8988T (cell line): ENCODE measurements at regions not wholly inside any gene's neighbourhood (a gene's known extent, or its start where the extent isn't known, plus 50 kb on each side); places are given as distances from the start of the nearest gene placed in this dataset.

Experiments
- DNase-seq: peaks from one replicate; pipeline ENCODE4 v3.0.0; 2011

DNA sequence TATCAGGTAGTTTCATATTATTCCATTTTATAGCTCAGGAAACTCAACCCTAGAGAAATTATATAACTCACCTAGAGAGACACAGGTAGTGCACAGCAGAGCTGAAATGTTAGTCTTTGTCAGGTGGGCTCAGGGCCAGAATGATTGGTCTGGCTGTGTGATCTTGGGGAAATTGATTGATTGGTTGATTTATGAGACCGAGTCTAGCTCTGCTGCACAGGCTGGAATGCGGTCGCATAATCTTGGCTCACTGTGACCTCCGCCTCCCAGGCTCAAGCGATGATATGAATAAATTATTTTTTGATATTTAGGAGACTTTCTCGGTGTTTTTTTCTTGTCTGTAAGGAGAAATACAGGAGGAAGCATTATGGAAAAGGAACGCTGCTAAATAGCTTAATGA, 239.9 kb upstream of the SLC10A2 start:
- DNase-seq: no peak

DNA sequence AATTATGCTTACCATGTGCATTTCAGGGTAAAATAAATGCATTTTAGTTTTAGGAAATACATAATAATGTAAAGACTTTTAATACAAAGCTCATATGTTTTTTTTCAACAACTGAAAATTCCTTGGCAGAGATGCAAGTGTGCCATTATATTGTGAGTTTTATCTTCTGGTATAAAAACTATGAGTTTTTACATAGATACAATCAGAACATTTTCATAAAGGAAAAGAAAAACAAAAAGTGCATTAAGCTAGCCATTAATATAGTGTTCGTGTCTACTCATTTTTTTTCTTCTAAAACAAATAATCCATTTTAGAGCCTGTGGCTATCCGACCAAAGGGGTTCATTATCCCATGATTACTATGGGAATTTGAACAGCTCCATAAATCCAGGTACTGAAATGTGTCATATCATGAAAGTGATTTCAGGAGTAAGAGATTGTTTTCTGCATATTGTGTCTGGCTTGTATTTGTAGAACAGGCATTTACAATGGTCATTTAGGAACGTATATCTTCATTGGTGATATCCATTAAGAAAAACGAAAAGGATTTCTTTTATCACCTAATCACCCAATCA, 236.9 kb upstream of the SLC10A2 start:
- no peak for DNase-seq

DNA sequence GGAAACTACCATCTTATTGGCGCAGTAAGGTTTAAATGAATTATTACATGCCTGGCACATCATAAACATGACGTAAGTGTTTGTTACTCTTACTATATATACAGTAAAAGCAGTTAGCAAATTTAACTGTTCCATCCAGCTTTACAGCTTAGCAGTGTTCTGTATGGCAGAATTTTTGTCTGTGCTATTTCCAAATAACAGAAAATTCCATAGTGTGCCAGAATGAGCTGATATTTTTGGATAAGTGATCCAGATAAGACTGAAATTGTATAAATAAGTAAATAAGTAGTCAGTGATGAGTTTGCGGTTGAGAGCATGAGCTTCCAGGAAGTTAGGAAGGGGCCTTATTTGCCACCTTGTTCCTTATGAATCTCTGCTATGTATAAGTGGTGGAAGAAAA, 236.5 kb upstream of the SLC10A2 start:
- DNase-seq: no peak

DNA sequence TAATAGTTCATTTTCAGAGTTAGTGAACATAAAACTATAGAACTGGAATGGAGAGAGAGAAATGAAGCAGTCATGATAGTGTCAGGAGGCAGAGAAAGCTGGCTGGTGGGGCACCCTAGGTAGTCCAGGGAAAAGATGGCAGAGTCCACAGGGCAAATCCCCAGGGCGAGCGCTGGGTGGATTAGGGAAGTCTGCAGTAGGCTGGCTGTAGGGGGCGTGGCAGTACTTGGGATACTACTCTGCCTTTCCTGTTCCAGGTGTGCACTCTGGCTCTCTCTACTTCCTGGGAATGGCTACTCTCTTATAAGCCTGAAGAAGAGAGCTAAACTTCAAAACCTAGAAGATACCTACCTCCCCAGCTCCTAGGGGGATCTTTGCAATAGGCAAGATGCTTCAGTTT, 232.9 kb upstream of the SLC10A2 start:
- DNase-seq: no peak

DNA sequence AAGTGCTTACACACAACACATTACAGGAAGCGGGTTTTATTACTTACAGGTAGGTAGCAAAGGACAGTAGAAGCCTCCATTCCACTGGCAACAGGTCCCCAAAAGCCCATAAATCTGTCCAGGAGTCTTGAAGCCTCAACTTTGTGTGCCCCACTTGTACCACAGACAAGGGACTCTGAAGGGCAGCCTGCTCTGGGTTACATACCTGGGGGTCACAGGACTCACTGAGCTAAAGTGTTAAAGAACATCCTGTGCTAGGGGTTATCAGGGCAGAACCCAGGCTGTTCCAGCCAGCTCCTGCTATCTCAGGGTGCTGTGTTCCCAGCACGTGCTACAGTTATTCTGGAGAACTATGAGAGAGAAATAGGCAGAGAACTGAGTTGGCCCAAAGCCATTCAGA, 230.9 kb upstream of the SLC10A2 start:
- no peak for DNase-seq

DNA sequence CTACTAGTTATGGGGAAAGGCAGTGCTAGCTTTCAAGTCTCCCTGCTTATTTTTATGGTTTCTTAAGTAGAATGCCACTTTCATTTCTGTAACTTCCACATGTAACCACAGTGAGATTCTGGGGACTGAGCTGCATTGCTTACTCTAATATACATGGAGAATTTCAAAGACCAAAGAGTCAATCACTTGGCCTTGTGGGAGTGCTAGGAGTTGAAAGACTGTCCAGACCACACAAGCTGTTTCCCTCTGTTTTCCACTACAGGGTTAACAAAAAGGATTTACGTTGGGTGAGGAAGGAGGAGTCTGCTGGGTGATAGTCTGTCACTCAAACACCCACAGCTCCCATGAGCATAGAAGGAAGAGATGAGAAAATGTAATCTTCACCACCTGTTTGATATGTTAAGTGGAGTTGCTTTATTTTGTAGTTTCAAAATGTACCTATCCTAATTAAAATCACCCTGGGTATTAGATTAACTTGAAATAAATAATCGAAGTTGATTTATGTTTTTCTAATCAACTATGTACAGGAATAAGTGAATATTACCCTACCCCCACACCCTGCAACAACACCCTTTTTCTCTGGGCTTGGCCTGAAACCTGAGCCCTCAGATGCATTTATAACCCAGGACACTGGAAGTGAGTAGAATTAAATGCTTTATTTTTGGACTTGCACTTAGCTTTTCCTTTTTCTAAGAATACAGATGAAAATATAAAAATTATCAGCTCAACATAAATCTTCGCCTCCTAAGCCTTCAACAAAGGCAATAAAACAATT, 225.8 kb upstream of the SLC10A2 start:
- no peak for DNase-seq

DNA sequence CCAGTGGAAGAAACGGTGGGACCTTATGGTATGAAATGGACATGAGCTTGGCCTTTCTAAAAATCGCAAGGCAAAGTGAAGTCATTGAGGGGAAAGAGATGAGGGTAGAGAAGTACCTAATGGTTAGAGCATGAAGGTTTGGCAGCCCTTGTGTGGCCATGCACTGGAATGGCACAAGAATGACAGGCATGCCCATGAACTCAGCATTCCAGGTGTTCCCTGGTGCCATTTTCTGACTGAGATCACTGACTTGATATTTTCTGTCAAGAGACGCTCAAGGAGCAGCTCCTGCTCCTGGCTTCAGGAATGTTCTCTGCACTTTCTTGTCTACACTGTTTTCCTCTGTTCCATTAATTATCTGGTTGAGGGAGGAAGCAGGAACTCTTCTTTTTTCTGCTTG, 225.0 kb upstream of the SLC10A2 start:
- no peak for DNase-seq

DNA sequence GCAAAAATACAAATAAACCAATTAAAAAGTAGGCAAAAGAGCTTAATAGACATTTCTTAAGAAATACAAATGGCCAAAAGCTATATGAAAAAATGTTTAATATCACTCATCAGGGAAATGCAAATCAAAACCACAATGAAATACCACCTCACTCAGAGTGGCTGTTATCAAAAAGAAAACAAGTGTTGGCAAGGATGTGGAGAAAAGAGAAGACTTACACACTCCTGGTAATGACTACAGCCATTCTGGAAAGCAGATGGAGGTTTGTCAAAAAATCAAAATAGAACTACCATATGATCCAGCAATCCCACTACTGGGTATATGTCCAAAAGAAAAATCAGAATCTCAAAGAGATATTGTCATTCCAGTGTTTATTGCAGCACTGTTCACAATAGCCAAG, 223.5 kb upstream of the SLC10A2 start:
- no peak for DNase-seq

DNA sequence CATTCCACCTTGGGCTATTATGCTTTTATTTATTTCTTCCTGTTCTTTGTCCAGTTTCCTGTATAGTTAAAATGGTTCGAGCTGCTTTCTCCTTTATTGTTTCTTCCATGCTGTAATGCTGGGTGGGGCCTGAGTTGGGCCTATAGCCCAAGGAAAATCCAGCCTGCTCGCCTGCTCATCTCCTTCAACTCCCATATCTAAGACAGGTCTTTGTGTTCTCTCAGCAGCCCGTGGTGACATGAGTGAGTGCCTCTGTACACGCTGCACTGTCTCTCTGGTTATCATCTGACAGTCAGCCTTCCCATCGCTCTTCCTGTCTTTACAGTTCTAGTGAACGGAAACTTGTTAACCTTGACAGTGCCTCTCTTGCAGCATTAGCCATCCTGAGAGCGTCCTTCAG, 221.9 kb upstream of the SLC10A2 start:
- no peak for DNase-seq

DNA sequence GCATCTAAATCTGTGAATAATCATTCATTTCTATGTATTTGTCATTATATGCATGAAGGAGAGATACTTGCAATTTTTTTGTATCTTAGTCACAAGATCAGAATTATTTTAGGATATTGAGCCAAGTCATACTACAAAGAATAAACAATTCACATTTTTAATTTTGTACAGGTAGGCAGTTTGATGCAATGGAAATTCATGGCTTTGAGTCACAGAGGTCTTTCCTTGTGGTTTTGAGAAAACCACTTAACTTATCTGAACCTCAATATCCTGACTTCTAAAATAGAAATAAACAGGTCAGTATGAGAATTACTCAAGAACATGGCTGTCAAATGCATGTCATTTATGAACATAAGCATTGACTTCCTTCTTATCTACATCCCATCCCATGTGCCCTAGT, 221.4 kb upstream of the SLC10A2 start:
- no peak for DNase-seq

DNA sequence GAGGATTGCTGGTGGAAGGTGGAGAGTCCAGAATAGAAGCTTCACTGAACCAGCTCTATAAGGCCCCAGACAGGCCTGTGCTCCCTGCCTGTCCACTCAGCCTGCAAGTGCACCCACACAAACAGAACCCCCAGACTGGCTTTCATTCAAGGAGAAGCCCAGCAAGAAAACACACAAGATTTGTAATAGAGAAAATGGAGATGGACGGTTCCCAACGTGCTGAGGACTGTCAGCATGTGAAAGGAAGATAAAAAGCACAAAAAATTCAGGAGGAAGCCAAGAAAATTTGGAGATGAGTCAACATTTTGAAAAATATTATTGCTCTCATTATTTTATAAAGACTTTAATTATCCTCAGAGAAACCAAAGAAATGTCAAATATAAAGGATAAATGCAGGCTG, 218.2 kb upstream of the SLC10A2 start:
- no peak for DNase-seq

DNA sequence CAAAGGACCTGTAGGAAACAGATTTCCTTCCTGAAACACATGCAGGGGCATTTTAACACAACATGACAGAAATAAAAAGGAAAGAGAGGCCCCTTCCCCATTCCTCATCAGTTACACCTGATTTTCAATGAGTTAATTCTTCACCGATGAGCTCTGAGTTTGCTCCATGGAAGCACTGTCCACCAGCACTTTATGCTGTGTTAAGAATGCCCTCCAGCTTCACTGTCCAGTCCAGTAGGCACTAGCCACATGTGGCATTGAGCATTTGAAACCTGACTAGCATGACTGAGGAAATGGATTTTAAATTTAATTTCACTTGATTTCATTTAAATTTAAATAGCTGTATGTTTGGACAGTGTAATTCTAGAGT, 217.2 kb upstream of the SLC10A2 start:
- no peak for DNase-seq

DNA sequence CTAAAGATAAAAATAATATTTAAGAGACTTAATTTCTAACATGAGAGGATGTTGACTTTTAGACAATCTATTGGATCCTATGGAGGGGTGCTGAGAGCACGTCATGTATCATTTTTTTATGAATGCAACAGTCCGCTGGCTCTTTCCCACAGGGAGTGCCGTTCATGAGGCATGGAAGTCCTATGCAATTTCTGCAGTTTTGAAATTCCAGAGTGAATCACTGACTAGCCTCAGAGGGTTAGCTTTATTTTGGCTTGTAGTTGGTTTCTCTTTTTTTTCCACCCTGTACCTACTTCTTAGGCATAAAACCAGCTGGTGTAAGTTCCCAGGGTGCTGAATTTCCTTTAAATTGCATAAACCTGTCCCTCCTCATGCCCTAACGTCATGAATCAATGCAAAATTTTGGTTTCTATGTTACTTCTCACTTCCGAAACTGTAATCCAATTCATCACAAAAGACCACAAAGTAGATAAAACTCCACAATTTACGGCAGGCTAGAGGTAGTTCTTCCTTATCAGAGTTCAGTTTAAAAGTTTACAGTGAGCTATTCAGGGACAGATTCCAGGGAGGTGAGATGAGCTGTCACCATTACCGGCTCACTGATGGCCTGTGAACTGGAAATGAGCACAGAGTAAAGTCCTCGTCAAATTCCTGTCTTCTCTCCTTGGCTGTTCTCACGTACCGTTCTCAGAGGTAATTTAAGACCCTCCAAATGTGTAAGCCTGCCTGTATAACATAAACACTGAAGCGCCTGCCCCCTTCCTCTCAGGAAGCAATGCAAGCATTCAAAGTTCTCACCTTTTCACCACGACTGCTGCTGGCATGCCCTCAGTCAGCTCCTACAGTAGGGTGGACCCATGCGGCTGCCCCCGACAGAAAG, 216.6 kb upstream of the SLC10A2 start:
- peak; percentile 24 for DNase-seq

DNA sequence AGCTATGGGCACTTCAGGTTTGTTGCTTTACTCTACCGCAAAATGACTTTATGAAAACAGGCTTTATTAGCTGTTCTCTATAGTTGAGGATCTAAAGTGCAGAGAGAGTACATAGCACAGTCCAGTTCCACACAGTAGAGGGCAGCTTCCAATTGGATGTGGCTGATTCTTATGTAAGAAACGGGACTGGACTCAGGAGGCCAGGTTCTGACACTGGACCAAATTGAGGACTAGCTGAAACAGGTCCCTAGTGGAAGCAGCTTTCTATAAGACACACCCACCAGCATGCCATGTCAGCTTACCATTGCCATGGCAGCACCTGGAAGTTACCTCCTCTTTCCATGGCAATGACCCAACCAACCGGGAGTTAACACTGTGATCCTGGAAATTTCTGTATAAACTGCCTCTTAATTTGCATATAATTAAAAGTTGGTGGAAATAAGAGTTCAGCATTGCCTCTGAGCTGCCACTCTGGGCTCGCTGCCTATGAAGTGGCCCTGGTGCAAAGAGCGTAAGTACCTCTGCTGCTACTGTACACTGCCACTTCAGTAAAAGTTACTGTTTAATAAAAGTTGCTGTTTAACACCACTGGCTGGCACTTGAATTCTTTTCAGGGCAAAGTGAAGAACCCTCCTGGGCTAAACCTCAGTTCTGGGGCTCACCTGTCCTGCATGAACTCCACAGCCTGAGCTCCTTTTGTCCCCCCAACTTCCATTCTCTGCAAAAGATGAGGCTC, 211.9 kb upstream of the SLC10A2 start:
- no peak for DNase-seq

DNA sequence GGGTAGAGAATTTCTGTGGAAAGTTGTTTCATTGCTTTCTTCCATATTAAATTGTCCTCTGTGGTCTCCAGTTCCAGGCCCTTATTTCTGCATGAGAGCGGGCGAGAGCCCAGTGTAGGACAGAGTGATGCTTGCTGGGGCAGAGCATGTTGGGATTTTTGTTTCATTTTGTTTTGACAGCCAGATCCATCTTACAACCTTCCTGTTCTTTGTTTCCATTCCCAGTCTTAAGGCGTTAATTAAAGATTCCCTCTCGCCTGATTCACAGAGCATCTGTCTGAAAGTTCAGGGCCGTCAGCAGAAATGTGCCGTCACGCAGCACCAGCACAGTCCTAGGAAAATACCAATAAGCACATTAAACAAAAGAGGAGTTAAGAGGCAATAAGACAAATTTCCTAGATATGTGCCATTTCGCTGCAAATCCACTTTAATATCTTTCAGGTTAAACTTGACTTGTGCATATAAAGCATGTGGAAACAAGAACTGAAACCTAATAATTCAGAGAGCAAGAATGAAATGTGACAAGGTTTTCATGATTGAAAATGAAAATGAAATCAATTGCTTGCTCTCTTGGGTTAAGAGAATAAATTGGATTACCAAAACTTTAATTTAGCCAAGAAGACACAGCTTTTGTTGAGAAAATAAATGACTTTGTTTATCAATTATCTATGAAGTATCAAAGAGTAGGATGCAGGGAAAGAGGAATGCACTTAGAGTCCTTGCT, 210.7 kb upstream of the SLC10A2 start:
- no peak for DNase-seq

DNA sequence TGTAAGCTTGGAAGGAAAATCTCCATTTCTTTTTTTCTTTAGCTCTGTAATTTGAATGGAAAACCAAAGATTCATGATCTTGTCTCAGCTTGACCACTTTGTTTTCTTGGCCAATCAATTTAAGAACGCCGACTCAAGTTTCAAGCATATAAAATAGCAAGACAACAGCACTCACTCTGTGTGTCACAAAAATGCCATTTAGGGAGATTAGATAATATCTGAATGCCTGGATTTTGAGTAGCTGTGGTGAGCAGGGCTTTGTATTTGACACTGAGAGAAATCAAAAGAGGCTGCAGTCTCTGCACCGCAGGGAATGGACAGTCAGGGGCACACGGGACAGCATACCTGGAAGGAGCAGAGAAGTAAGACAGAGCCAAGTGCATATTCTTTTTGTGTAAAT, 209.5 kb upstream of the SLC10A2 start:
- DNase-seq: no peak

DNA sequence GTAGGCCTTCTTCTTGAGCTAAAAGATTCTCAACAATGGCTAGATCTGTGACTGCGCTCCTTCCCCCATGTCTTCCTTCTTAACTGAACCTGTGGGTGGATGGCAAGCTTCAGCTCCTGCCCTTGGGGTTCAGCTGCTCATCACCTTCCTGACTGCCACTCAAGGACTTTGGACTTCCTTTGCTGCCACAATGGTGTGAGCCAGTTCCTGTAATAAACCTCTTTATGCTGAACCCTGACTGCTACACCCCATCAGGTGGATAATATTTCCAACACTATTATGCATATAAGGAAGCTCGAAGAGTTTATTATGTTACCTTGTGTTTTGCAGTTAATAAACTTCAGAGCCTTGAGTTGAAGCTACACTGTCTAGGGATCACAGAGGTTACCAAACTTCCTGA, 208.9 kb upstream of the SLC10A2 start:
- DNase-seq: no peak

DNA sequence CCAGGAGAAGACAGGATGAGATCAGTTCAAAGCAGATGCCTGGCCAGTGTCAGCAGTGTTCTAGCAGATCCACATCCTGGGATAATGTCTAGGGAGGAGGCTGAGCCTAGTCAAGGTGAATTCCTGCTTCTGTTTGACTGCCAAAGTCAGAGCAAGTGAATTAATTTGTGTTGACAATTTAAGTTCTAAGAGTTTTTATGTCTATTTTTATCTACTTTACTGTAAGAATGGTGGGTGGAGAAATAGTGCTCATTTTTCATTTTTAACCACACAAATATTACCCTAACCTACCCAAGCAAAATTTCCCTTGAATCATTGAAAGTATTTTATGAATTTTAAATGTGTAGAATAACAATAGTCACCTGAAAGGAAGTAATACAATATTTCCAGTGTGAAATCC, 207.6 kb upstream of the SLC10A2 start:
- no peak for DNase-seq

DNA sequence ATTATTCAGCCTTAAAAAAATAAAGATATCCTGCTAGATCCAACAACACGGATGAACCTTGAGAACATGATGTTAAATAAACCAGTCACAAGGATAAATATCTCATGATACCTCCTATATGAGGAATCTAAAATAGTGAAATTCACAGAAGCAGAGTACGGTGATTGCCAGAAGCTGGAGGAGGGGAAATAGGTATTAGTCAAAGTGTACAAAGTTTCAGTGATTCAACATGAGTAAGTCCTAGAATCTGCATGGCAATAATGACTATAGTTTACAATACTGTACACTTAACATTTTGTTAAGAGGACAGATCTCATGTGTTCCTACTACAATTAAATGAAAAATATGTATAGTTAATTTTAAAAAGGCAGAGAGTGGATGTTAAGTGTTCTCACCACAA, 206.6 kb upstream of the SLC10A2 start:
- DNase-seq: no peak

DNA sequence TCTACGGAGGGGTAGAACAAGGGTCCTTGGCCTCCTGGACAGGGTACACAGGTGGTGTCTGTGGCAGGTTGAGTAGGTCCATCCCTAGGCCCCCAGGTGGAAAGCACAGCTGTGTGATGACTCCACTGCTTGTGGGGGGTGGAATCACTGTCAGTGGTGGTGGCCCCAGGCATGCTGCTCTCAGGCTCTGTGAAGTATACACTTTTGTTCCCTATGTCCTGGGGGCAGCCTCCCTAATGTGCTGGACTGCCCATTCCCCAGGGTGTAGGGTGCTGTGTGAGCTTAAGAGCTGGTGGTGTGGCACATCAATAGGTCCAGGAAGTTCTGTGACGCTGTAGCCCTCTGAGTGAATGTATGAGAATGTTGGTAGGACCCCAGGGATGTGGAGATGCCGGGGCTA, 197.2 kb upstream of the SLC10A2 start:
- DNase-seq: no peak

DNA sequence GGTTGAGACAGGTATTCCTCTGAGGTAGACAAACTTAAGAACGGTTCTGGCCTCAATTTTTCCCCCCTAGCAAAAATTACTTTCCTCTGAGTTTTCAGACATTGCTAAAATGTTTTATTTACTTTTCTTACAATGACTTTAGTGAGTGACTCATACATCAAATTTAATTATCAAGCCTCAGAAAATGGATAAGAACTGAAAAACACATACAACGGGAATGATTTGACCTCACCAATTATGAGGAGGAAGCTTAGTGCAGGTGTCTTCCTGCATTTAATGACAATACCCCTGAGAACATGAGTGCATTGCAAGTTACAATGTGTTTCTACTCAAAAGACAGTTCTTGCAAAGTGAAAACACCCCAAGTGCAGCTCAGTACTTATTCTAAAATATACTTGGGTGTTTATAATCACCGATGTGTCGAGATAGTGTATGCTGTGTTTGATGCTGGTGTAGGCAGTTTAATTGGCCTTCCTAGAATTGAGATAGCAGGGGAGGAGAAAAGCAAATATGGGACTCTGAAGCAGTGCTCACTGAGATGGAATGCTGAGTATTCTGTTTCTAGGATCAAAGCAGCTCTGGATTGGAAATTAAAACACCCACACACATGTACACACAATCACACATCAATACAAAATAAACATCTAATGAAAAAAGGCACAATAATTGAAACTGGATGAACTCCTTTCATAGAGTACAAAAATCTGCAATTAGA, 189.5 kb upstream of the SLC10A2 start:
- DNase-seq: no peak

DNA sequence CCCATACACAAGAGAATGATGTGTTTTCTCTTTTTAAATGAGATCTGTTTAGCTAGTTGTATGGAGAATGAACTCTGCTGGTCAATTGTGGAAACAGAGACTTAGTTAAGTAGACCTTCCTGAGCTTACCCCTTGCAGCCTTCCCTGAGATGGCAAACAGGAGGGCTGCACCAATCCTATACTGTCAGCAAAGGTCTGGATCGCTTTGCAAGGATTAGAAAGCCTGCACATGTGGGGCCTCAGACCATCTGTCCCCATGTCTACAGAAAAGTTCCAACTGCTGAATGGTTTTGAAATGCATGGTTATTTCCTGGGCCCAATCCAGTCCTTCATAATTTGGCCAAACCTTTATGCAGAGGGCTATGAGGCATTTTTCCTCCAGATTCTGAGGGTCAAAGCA, 183.9 kb upstream of the SLC10A2 start:
- no peak for DNase-seq
